Endothelial cell of umbilical vein (primary cell): ENCODE measurements at regions not wholly inside any gene's neighbourhood (a gene's known extent, or its start where the extent isn't known, plus 50 kb on each side); places are given as distances from the start of the nearest gene placed in this dataset.

ENCODE experiments used
- BruUV-seq: library from RNA; stranded (reverse); fragments of 400-500 nt; replicated peaks from 2 replicates; lab custom pipeline; 2021; lab: Mats Ljungman, UMichigan
- CTCF ChIA-PET: fragments of 300-600, 350-600 bp; sonication (Branson Sonifier 250); formaldehyde crosslinking; loops from one replicate; lab custom pipeline; 2021; ENCODE audit warnings: antibody characterized with exemption, inconsistent platforms; lab: Charles Lee
- POLR2A ChIA-PET: fragments of 300-600, 350-600 bp; sonication (Branson Sonifier 250); formaldehyde crosslinking; loops from one replicate; lab custom pipeline; 2021; ENCODE audit warnings: antibody characterized with exemption, inconsistent platforms; lab: Charles Lee
- DNase-seq: peaks from one replicate; pipeline ENCODE4 v3.0.0-alpha.2; 2011; ENCODE audit warnings: low read depth, low spot score
- FAIRE-seq: peaks from 2 replicates; lab custom pipeline; 2011; peaks lifted over from hg19 to GRCh38; lab: Jason Lieb, UNC
- H2AFZ ChIP-seq: 2 replicates; pipeline ENCODE4 v1.6.0; 2012; ENCODE audit warnings: low read depth, low read length, control low read depth, inconsistent platforms
- H3K27ac ChIP-seq: 2 replicates; pipeline ENCODE4 v1.5.1; 2011; ENCODE audit warnings: low read depth, mild to moderate bottlenecking, control low read depth, low read length, moderate library complexity; ENCODE audit not compliant: insufficient read depth
- H3K27me3 ChIP-seq, 2 experiments: 2 replicates each; pipeline versions ENCODE4 v1.6.0 to v1.6.1; 2011; ENCODE audit warnings: low read length in 2 of 2, mixed read lengths in 1 of 2; ENCODE audit not compliant: control insufficient read depth in 2 of 2, insufficient read depth in 2 of 2
- H3K36me3 ChIP-seq, 2 experiments: 2 replicates in 1 of 2; 3 replicates in 1 of 2; pipeline ENCODE4 v1.5.1; 2011; ENCODE audit warnings: low read length in 2 of 2, mild to moderate bottlenecking in 1 of 2, moderate library complexity in 1 of 2; ENCODE audit not compliant: control insufficient read depth in 2 of 2, insufficient read depth in 2 of 2; ENCODE audit errors: extremely low read depth in 1 of 2
- H3K4me1 ChIP-seq: 3 replicates; pipeline ENCODE4 v1.5.1; 2011; ENCODE audit warnings: mild to moderate bottlenecking, low read length; ENCODE audit not compliant: control insufficient read depth, insufficient read depth; ENCODE audit errors: extremely low read depth
- H3K4me2 ChIP-seq: 2 replicates; pipeline ENCODE4 v1.6.1; 2011; ENCODE audit warnings: low read length, control low read depth, mixed read lengths; ENCODE audit not compliant: insufficient read depth
- H3K4me3 ChIP-seq, 3 experiments: fragments of 200-600 bp in 1 of 3; sonication (generic), shearing (Covaris generic) in 1 of 3; replicated peaks in 1 of 3; 2 replicates each; pipeline ENCODE4 v1.5.1; 2011 to 2016; ENCODE audit warnings: control low read depth in 3 of 3, low read length in 3 of 3, mild to moderate bottlenecking in 2 of 3, inconsistent platforms in 1 of 3, low read depth in 1 of 3, moderate library complexity in 1 of 3; ENCODE audit not compliant: insufficient read depth in 1 of 3
- H3K79me2 ChIP-seq: 2 replicates; pipeline ENCODE4 v1.6.0; 2012; ENCODE audit warnings: low read length, inconsistent platforms; ENCODE audit not compliant: control insufficient read depth, insufficient read depth
- H3K9ac ChIP-seq: replicated peaks from 2 replicates; pipeline ENCODE3; 2011; ENCODE audit warnings: low read length, control low read depth; ENCODE audit not compliant: insufficient read depth; ENCODE audit errors: extremely low read depth
- H3K9me1 ChIP-seq: replicated peaks from 3 replicates; pipeline ENCODE4 v1.6.0; 2011; ENCODE audit warnings: mild to moderate bottlenecking, low read length; ENCODE audit not compliant: control insufficient read depth, insufficient read depth; ENCODE audit errors: extremely low read depth
- H3K9me3 ChIP-seq: replicated peaks from 2 replicates; pipeline ENCODE4 v1.5.1; 2012; ENCODE audit warnings: low read length, inconsistent platforms; ENCODE audit not compliant: control insufficient read depth, insufficient read depth
- H4K20me1 ChIP-seq: replicated peaks from 2 replicates; pipeline ENCODE3; 2011; ENCODE audit warnings: mild to moderate bottlenecking, low read length; ENCODE audit not compliant: control insufficient read depth, insufficient read depth; ENCODE audit errors: extremely low read depth
- CTCF ChIP-seq, 2 donors: IDR thresholded peaks; 1 replicate in 1 of 2; 2 replicates in 1 of 2; pipeline ENCODE4 v1.5.1; 2011; ENCODE audit warnings: low read length in 2 of 2, mild to moderate bottlenecking in 2 of 2, moderate library complexity in 2 of 2, control low read depth in 1 of 2, inconsistent platforms in 1 of 2, low read depth in 1 of 2; ENCODE audit not compliant: insufficient read depth in 1 of 2; ENCODE audit errors: extremely low read depth in 1 of 2
- EZH2 ChIP-seq: IDR thresholded peaks from 2 replicates; pipeline ENCODE4 v1.6.1; 2012; ENCODE audit warnings: borderline replicate concordance, low read depth, mild to moderate bottlenecking, moderate library complexity, low read length, inconsistent platforms; ENCODE audit not compliant: severe bottlenecking
- FOS ChIP-seq: IDR thresholded peaks from 2 replicates; pipeline ENCODE4 v1.6.1; 2011; ENCODE audit warnings: mild to moderate bottlenecking, low read length, moderate library complexity, borderline replicate concordance; ENCODE audit not compliant: insufficient read depth
- GATA2 ChIP-seq: IDR thresholded peaks from 2 replicates; pipeline ENCODE4 v1.7.0; 2011; ENCODE audit warnings: low read depth, mild to moderate bottlenecking, moderate library complexity, mixed read lengths, low read length; ENCODE audit not compliant: insufficient read length, insufficient read depth
- JUN ChIP-seq: IDR thresholded peaks from 2 replicates; pipeline ENCODE4 v1.6.1; 2011; ENCODE audit warnings: borderline replicate concordance, low read depth; ENCODE audit not compliant: insufficient read length, insufficient read depth
- MAX ChIP-seq: IDR thresholded peaks from 2 replicates; pipeline ENCODE4 v1.6.1; 2011; ENCODE audit not compliant: insufficient read depth, insufficient read length
- MYC ChIP-seq: IDR thresholded peaks from one replicate; pipeline ENCODE4 v1.6.1; 2011; ENCODE audit warnings: mild to moderate bottlenecking, low read depth, low read length
- POLR2A ChIP-seq: IDR thresholded peaks from 2 replicates; pipeline ENCODE4 v1.6.1; 2012; ENCODE audit warnings: low read depth, mild to moderate bottlenecking, control low read depth, low read length
- POLR2AphosphoS5 ChIP-seq: IDR thresholded peaks from 2 replicates; pipeline ENCODE4 v1.6.1; 2012; ENCODE audit warnings: low read depth, mild to moderate bottlenecking, control low read depth, low read length, moderate library complexity; ENCODE audit not compliant: insufficient read depth
- dilution Hi-C: fragments of 300-500 bp; cut with MboI; formaldehyde crosslinking; loops from one replicate; pipeline ENCODE4 v1.15.0; 2019; ENCODE audit warnings: low sequenced_read_pairs; ENCODE audit not compliant: extremely low pct_ligation_motif_present
- intact Hi-C: fragments of 100-400 bp; cut with micrococcal nuclease; formaldehyde crosslinking; loops from one replicate; pipeline ENCODE4 v1.10.0; 2022

- FAIRE-seq (no peak), DNase-seq (peak; percentile 11)
- Histone ChIP-seq H3K27ac (no peak overlapping the region), H3K4me1 (no peaks in the 10 kb centered on the region), H3K27me3 (no peaks in the 10 kb centered on the region), H3K9me1 (no peaks in the 10 kb centered on the region), H3K79me2 (no peaks in the 10 kb centered on the region), H3K36me3 (no peaks in the 10 kb centered on the region), H3K4me2 (no peak overlapping the region), H3K9me3 (no peaks in the 10 kb centered on the region), H3K9ac (no peak overlapping the region), H4K20me1 (no peaks in the 10 kb centered on the region), H3K4me3 (no peak overlapping the region), H2AFZ (no peak overlapping the region)
- POLR2A ChIA-PET: no interaction called here
- dilution Hi-C loops (no loop called here), intact Hi-C loops (no loop called here)
- no peak for TF ChIP-seq MAX
- TF ChIP-seq JUN: no peak
- no peak for TF ChIP-seq GATA2
- no peak for TF ChIP-seq MYC
- no peak for TF ChIP-seq FOS
- TF ChIP-seq POLR2AphosphoS5: no peak
- TF ChIP-seq CTCF (IDR thresholded peaks at IDR 0.05; ENCODE audit: extremely low read depth in 1 of 2, insufficient read depth in 1 of 2, low read depth in 1 of 2, low read length in 2 of 2): no peak
- TF ChIP-seq EZH2: no peak
- no peak for TF ChIP-seq POLR2A
- CTCF ChIA-PET: no interaction called here
- no TSS peak for BruUV-seq
Observed at GRCh38 chr16:58850019-58850677, 116.0 kb upstream of the GOT2 start.
